ENCODE measurements at regions not wholly inside any gene's neighbourhood (a gene's known extent, or its start where the extent isn't known, plus 50 kb on each side); places are given as distances from the start of the nearest gene placed in this dataset.
"Not testable (repeated sequence)": the region's sequence is repeated elsewhere in the genome, so short reads cannot be mapped to it uniquely, and the experiment has no call there.

GRCh38 chr19:28540385-28540784 lies 672.6 kb downstream of the UQCRFS1 start:
- DNase-seq (ENCODE audit: low read depth in 2 of 2) = not testable (repeated sequence)

GRCh38 chr19:28539759-28540158 lies 673.2 kb downstream of the UQCRFS1 start:
- DNase-seq (ENCODE audit: low read depth in 2 of 2) = no peak

- DNase-seq (ENCODE audit: low read depth in 2 of 2) = not testable (repeated sequence)
Measured at GRCh38 chr19:28538579-28538978, 674.4 kb downstream of the UQCRFS1 start.

- no peak for DNase-seq (ENCODE audit: low read depth in 2 of 2)
Measured at GRCh38 chr19:28537896-28538295, 675.1 kb downstream of the UQCRFS1 start.

- no peak for DNase-seq (ENCODE audit: low read depth in 2 of 2)
Measured at GRCh38 chr19:28537079-28537478, 675.9 kb downstream of the UQCRFS1 start.

GRCh38 chr19:28535352-28535775 lies 677.6 kb downstream of the UQCRFS1 start:
- DNase-seq (ENCODE audit: low read depth in 2 of 2) = no peak

- no peak for DNase-seq (ENCODE audit: low read depth in 2 of 2)
Measured at GRCh38 chr19:28534766-28535351, 678.1 kb downstream of the UQCRFS1 start.

GRCh38 chr19:28532765-28533341 lies 680.1 kb downstream of the UQCRFS1 start:
- no peak for DNase-seq (ENCODE audit: low read depth in 2 of 2)

GRCh38 chr19:28531979-28532378 lies 681.0 kb downstream of the UQCRFS1 start:
- no peak for DNase-seq (ENCODE audit: low read depth in 2 of 2)

- DNase-seq (ENCODE audit: low read depth in 2 of 2) = no peak
Measured at GRCh38 chr19:28530406-28531035, 682.4 kb downstream of the UQCRFS1 start.

GRCh38 chr19:28526038-28526437 lies 686.9 kb downstream of the UQCRFS1 start:
- DNase-seq (ENCODE audit: low read depth in 2 of 2) = no peak

GRCh38 chr19:28523619-28524018 lies 689.3 kb downstream of the UQCRFS1 start:
- DNase-seq (ENCODE audit: low read depth in 2 of 2) = no peak

- DNase-seq (ENCODE audit: low read depth in 2 of 2) = no peak
Measured at GRCh38 chr19:28522545-28522922, 690.4 kb downstream of the UQCRFS1 start.

GRCh38 chr19:28521614-28522544 lies 691.1 kb downstream of the UQCRFS1 start:
- DNase-seq (ENCODE audit: low read depth in 2 of 2) = no peak

GRCh38 chr19:28520998-28521568 lies 691.9 kb downstream of the UQCRFS1 start:
- no peak for DNase-seq (ENCODE audit: low read depth in 2 of 2)

- no peak for DNase-seq (ENCODE audit: low read depth in 2 of 2)
Measured at GRCh38 chr19:28519952-28520861, 692.7 kb downstream of the UQCRFS1 start.

GRCh38 chr19:28519218-28519779 lies 693.7 kb downstream of the UQCRFS1 start:
- DNase-seq (ENCODE audit: low read depth in 2 of 2) = no peak

- no peak for DNase-seq (ENCODE audit: low read depth in 2 of 2)
Measured at GRCh38 chr19:28516415-28516872, 696.5 kb downstream of the UQCRFS1 start.

GRCh38 chr19:28514166-28514565 lies 698.8 kb downstream of the UQCRFS1 start:
- no peak for DNase-seq (ENCODE audit: low read depth in 2 of 2)

GRCh38 chr19:28511655-28512054 lies 701.3 kb downstream of the UQCRFS1 start:
- DNase-seq (ENCODE audit: low read depth in 2 of 2) = no peak
